GM19467 (cell line): ENCODE measurements at regions not wholly inside any gene's neighbourhood (a gene's known extent, or its start where the extent isn't known, plus 50 kb on each side); places are given as distances from the start of the nearest gene placed in this dataset.

Experiments
- ATAC-seq: cut with Tn5 transposase; IDR thresholded peaks from one replicate; pipeline ENCODE4 v1.9.1; 2021; ENCODE audit warnings: mild to moderate bottlenecking, moderate library complexity; ENCODE audit not compliant: unreplicated experiment

- ATAC-seq, result no peak
Measured at GRCh38 chr4:14581741-14582140, 420.5 kb upstream of the CPEB2 start.

- ATAC-seq, result no peak
Measured at GRCh38 chr4:14582677-14583076, 419.6 kb upstream of the CPEB2 start.

- ATAC-seq, result no peak
Measured at GRCh38 chr4:14583331-14583730, 418.9 kb upstream of the CPEB2 start.

GRCh38 chr4:14583752-14584151 lies 418.5 kb upstream of the CPEB2 start:
- no peak for ATAC-seq

GRCh38 chr4:14592950-14593349 lies 409.3 kb upstream of the CPEB2 start:
- ATAC-seq, result no peak

- no peak for ATAC-seq
Measured at GRCh38 chr4:14596028-14596427, 406.3 kb upstream of the CPEB2 start.

GRCh38 chr4:14596437-14596836 lies 405.8 kb upstream of the CPEB2 start:
- no peak for ATAC-seq

- no peak for ATAC-seq
Measured at GRCh38 chr4:14596904-14597303, 405.4 kb upstream of the CPEB2 start.

- ATAC-seq, result no peak
Measured at GRCh38 chr4:14602206-14602605, 400.1 kb upstream of the CPEB2 start.

GRCh38 chr4:14607001-14607400 lies 395.3 kb upstream of the CPEB2 start:
- no peak for ATAC-seq

- ATAC-seq, result no peak
Measured at GRCh38 chr4:14607578-14607977, 394.7 kb upstream of the CPEB2 start.

GRCh38 chr4:14608630-14609029 lies 393.7 kb upstream of the CPEB2 start:
- ATAC-seq, result no peak

GRCh38 chr4:14614840-14615239 lies 387.4 kb upstream of the CPEB2 start:
- ATAC-seq, result no peak

GRCh38 chr4:14615671-14616070 lies 386.6 kb upstream of the CPEB2 start:
- no peak for ATAC-seq

GRCh38 chr4:14620567-14621141 lies 381.6 kb upstream of the CPEB2 start:
- no peak for ATAC-seq

- ATAC-seq, result no peak
Measured at GRCh38 chr4:14621731-14622463, 380.4 kb upstream of the CPEB2 start.

- ATAC-seq, result no peak
Measured at GRCh38 chr4:14627038-14627437, 375.2 kb upstream of the CPEB2 start.

GRCh38 chr4:14631806-14632440 lies 370.4 kb upstream of the CPEB2 start:
- no peak for ATAC-seq

GRCh38 chr4:14636563-14636962 lies 365.7 kb upstream of the CPEB2 start:
- no peak for ATAC-seq

- no peak for ATAC-seq
Measured at GRCh38 chr4:14640476-14640875, 361.8 kb upstream of the CPEB2 start.

- no peak for ATAC-seq
Measured at GRCh38 chr4:14641871-14642270, 360.4 kb upstream of the CPEB2 start.

- no peak for ATAC-seq
Measured at GRCh38 chr4:14644580-14645282, 357.6 kb upstream of the CPEB2 start.
